ENCODE measurements at regions not wholly inside any gene's neighbourhood (a gene's known extent, or its start where the extent isn't known, plus 50 kb on each side); places are given as distances from the start of the nearest gene placed in this dataset.
"Not testable (repeated sequence)": the region's sequence is repeated elsewhere in the genome, so short reads cannot be mapped to it uniquely, and the experiment has no call there.

DNA sequence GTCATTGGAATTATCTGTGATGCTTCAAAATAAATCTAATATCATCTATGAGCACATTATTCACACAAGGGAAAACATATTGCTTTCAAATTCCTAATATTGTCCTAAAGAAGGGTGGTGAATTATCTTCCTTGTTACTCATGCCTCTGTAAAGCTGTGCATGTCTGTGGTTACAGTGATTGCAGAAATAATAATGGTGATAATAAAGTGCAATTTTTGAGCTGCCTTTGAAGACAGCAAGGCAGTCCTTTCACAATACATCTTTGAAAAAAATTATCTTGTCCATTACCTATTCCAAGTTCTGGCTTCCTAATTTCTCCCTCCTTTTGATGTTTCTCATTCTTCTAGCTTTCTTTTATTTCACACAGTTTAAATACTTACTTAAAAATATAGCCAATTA lies 442.1 kb upstream of the EYS start:
- no peak for DNase-seq (ENCODE audit: low read depth)

DNA sequence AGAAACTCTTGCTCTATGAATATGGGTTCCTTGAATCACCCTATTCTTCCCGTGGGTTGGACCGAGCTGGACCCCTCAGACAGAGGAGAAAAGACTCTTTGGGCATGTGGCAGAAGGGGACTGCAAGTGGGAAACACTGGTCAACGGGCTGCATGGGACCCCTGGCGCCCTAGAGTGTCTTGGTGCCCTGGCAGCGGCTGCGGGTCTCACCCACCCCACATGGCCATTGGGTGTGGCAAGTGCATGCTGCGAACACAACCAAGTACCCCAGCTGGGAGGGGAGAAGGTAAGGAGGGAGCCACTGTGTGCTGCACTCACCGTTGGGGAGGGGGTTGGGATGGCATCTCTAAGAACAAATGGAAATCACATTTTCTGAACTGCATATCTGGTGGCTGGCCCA lies 438.8 kb upstream of the EYS start:
- DNase-seq (ENCODE audit: low read depth) = no peak

DNA sequence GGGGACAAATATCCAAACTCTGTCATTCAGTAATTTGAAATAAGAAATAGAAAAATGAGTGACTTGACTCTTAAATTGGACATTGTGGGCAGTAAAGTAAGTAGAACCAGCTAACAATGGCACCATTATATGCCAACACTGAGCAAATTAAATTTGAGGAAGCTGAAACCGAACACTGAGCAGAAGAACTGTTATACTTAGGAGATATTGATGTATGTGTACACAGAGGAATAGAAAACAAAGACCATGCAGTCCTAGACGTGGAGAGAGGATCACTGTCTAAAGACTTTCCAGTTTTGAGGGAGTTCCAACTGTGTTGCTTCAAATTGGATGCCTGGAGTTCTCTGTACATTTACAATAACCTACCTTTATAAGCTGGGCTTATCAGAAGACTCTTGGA lies 427.0 kb upstream of the EYS start:
- DNase-seq (ENCODE audit: low read depth) = no peak

DNA sequence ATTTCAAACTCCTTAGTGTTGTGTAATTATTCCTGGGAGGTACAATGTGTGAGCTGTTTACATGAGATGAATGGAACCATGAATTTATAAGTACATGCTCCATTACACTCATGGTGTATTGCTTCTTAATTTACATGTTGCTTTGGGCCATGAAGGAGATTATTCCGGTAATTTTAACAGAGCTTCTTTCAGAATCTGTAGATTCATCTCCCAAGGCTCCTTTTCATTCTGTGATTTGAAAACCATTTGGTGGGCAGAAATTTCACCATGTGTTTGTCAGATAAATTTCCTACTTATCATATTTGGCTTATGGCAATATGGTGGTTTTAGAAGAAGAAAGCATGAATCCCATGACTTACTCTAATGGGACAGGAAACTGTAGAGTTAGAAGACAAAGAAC lies 421.6 kb upstream of the EYS start:
- DNase-seq (ENCODE audit: low read depth) = no peak

DNA sequence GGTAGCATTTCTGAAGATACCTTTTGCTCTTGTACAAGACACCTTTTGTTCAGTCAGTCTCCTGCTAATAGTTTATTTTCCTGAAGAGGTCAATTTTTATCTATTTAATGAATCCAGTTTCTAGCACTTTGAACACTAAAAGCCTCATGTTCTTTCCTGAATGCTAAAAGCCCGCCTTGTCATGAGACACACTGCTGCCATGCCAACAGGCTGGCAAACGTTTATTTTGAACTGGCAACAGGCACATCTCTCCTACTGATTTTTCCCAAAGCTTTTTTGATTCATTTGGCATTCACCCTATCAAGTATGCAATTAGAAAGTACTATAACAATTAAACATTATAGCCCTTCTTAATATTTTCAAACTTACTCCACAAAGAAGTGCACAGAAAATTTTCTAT lies 421.2 kb upstream of the EYS start:
- no peak for DNase-seq (ENCODE audit: low read depth)

DNA sequence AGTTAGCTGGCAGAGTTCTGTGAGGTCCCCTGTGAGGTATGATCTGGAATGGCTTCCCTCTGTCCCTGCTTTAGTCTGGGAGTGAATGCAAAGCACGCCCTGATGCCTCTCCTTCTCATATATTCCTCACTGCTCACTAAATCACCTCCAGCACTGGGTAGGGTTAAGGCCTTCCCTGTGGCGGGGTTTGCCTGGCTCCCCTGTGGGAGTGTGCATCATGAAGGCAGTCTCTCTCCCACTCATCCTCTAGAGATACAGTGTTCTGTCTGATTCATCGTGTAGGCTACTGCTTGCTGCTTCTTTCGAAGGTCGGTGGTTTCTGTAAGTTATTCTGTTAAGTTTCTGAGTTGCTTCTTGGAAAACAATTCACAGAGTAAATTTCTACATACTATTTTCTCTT lies 420.0 kb upstream of the EYS start:
- DNase-seq (ENCODE audit: low read depth) = no peak

DNA sequence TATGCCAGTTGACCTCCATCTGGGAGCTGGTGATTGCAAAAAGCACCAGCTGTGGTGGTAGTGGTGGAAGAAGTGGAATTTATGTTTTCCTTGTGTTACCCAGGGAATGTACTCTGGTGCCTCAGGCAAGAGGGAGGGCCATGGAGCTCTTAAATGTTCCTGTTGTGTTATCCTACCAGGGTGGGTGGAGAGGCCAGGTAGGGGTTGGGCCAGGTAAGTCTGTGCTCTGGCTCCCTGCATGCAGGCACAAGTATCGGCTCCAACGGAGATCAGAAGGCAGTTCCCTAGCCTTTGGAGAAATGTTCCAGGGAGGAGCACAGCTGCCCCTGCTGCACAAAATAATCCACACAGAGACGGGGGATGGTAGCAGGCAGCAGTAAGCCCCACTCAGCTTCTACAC lies 419.3 kb upstream of the EYS start:
- DNase-seq (ENCODE audit: low read depth) = no peak

DNA sequence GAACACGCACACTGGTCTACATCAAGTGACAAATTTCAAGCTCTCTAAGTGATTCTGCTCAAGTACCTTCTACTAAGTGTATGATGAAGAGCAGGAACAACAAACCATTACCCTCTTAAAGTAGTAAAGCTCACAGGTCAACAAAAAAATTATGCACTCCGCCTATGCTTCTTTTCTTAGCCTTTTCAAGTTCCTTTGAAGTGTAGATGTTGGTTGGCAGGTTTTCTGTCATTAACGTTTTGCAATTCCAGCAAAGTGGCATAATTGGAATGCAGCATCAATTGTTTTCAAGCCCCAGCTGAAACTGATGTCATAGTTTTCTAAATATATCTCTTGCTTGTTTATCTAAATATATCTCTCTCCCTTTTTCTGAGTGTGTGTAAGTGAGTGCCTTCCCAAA lies 396.9 kb upstream of the EYS start:
- DNase-seq (ENCODE audit: low read depth) = no peak

DNA sequence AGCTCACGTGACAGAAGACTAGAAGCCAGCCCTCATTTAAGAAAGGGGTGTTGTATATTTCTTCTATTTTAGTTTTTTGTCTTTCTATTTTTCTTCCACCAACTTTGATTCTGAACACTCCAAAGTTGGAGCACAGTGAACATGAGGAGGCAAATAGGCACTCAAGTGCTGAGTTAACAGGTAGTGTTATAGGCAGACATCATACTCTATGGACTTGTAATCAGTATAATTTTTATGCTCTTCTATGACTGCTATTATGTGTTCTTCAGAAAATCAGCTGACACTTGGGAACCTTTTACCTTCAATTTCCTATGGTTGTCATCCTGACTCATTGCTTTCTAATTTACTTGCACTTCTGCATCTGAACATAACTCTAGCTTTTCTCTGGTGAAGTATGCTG lies 396.3 kb upstream of the EYS start:
- DNase-seq (ENCODE audit: low read depth) = no peak

DNA sequence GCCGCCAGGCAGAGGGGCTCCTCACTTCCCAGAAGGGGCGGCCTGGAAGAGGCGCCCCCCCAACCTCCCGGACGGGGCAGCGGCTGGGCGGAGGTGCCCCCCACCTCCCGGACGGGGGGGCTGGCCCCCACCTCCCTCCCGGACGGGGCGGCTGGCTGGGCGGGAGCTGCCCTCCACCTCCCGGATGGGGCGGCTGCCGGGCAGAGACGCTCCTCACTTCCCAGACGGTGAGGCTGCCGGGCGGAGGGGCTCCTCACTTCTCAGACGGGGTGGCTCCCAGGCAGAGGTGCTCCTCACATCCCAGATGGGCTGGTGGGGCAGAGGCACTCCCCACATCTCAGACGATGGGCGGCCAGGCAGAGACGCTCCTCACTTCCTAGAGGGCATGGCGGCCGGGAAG lies 389.7 kb upstream of the EYS start:
- DNase-seq (ENCODE audit: low read depth) = no peak

DNA sequence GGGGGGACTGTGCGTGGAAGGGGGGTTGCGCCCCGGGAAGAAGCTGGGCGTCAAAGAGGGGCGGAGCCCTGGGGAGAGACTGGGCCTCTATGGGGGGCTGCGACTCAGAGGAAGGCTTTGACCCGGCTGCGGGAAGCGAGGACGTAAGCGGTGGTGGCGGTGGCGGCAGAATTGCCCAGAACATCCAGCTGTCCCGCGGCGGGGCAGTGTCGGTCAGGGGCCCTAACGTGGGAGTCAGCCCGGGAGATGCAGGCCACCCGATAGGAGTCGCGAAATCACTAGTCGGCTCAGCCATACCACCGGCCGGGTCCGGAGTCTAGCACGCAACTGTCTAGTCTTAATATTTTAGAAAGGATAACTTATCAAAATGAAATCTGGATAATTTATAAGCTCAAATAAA lies 387.6 kb upstream of the EYS start:
- DNase-seq (ENCODE audit: low read depth) = no peak

DNA sequence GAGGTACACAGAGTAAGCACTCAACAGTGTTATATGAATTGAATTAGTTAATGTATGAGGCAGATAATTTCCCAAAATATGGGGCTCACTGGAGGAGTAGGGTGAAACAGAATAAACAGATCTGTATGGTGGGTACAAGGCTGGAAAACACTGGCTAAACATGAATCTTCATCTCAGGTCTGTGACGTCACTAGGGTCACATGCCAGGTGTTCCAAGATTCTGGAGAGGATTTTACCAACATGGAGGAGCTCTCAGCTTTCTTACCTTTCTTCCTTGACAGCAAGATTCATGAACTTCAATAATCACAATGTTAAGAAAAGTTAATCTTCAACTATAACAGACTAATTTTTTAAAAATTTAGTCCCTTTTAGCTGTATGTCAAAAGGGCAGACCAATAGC lies 385.3 kb upstream of the EYS start:
- DNase-seq (ENCODE audit: low read depth) = not testable (repeated sequence)

DNA sequence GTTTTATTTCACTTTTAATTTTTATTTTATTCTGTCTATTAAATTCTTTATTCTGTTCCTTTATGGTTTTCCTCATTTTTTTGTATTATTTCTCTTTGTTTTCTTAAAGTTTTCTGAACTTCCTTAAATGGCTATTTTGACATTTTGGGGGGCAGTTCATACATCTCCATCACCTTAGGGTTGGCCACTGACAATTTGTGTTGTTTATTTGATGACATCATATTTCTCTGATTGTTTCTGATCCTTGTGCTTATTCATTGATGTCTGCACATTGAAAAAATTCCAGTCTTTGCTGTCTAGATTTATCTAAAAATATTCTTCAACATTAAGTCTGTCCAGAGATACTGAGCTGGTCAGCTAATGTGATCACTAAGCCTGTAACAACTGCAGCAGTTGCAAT lies 379.5 kb upstream of the EYS start:
- DNase-seq (ENCODE audit: low read depth) = no peak

DNA sequence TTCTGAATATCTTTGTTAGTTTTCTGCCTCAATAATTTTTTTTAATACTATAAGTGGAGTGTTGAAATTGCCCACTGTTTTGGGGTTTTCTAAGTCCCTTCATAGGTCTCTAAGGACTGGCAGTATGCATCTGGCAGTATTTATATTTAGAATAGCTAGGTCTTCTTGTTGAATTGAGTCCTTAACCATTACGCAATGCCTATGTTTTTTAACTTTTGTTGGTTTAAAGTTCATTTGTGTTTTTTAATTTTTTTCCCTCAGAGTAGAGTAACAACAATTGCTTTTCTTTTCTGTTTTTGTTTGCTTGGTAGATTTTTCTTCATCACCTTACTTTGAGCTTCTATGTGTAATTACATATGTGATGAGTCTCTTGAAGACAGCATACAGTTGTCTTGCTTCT lies 375.9 kb upstream of the EYS start:
- no peak for DNase-seq (ENCODE audit: low read depth)

DNA sequence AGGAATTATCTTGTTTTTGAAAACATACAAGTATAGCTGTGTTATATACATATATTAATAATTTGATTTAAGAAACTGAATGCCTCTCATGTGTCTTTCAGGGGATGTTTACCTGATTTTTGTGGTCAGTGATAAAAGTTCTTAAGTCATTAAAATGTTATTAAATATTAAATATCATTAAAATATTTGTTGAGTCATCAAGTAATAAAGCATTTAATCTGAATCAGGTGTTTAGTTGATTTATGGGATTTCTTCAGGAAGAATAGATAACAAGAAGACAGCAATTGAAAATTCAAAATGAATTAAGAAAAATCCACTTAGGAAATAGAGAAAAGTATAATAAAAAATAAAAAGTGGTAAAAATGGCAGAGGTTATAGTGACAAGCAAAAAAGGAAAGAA lies 361.9 kb upstream of the EYS start:
- DNase-seq (ENCODE audit: low read depth) = no peak

DNA sequence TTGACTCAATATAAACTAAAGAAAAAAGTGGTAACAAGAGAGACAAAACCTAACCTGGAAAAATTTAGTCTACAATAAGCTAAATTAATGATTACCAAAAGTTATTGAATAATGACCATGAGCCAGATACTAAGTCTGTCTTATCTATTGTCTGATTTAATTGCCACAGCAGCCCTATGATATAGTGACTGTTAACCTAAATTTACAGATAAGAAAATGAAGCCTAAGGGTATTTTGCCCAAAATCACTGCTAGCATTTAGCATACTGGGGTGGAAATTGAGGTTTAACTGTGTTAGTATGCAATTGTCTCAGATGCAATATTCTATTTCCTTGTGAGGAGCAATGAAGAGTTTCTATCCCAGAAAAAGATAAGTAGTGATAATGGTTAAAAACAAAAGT lies 361.0 kb upstream of the EYS start:
- DNase-seq (ENCODE audit: low read depth) = no peak

DNA sequence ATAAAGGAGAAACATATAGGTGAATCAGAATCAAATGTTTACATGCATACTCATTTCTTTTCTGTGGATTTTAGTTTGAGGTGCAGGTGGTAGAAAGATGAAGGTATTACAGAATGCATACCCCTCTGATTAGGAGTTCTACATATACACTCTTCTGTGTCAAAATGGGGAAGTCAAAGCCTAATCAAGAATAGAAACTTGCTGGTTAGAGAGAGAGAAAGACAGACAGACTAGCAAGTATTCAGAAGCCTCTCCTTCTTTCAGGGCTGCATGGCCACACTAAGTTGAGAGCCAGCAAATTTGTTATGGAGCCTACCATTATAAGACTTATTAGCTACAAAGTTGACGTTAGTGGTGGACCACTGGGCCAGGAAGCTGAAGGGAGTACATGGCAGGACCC lies 358.3 kb upstream of the EYS start:
- DNase-seq (ENCODE audit: low read depth) = no peak

DNA sequence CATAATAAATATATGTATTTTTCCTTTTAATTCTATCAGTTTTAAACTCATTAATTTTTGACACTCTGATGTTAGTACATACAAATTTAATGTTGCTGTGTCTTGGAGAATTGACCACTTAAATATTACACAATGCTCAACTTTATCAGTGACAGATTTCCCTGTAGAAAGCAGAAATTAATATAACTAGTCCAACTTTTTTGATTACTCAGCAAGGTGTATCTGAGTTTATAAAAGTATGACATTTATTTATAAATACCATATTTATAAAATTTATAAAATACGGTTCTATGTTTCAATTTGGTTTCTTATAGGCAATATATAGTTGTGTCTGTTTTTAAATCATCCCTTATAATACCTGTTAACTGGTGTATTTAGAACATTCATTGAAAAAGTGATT lies 350.0 kb upstream of the EYS start:
- no peak for DNase-seq (ENCODE audit: low read depth)

DNA sequence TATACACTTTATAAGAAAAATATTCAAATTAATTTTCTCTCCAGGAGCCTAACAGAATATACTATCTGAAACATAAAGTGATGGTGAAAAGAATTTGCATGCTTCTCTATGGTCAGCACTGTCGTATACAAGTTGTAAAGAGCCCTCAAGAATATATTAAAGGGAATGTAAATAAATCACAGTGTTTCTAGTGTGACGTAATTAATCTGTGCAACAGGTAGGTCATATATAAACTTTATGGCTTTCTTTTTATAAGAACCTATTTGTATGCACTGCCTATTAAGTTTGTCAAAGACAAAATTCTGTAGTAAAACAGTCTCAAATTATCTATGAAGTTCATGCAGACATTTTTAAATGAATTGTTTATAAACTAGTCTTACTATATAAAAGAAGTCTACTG lies 347.9 kb upstream of the EYS start:
- no peak for DNase-seq (ENCODE audit: low read depth)

DNA sequence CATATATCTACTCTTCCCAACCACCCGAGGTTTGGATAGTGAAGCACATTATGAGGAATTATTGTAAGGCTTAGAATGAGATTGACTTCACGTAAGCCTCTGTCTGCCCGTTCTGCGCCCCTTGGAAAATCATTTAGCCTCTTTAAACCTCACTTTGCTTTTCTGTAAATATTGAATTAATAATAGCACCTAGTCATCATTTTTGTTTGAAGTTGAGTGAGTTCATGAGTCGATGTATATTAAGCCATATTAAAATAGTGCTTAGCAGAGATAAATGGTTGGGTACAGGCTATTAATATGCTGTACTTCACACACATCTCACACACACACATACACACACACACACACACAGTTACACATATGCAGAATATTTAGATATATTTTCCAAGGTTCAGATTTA lies 344.8 kb upstream of the EYS start:
- no peak for DNase-seq (ENCODE audit: low read depth)

DNA sequence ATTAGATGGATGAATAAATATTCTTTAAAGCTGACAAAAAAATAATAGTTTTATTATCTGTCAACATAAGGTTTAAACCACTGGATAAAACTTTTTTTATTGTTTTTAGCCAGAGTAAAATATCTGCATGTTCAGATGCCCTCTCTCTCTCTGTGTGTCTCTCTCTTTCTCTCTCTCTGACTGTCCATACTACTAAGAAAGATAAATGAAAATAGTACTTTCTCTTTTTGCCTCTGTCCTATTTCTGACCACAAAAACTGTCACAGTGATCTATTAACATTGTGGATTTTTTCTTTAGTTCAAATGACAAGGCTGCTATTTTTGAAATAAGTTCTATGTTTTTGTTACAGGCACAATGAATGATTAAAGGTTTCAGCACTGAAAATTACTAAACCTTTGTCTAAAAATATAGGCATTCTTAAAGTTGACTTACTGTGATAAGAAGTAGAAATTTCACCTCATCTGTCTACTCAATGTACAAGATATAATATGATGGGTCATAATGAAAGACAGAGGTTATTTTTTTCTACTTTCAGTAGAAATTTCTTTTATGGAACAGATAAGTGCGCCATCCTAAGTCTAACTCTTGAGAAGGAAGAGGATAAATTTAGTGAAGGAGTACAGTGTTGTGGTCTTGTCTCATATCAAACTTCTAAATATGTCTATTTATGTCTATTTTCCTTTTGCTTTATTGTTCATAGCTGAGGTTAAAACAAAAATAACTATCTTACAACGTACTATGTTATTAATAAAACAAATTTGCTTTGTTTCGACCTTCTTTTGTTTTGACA lies 341.9 kb upstream of the EYS start:
- DNase-seq (ENCODE audit: low read depth) = no peak

DNA sequence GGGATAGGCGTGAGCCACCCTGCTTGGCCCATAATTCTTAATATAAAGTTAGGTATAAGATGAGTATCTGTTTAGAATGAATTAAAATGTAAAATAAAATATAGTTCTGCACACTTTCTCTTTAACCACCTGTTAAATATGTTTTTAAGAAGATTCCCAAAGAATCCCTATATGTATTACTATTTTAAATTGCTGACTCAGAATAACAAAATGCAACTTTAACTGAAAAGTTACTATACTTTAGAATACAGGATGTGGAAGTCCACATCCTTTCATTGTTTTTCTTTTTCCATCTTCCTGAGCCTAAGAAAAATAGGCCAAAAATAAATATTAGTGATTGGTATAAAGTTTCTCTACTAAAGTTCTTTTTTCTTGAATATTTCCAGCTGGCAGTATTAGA lies 325.6 kb upstream of the EYS start:
- DNase-seq (ENCODE audit: low read depth) = no peak

DNA sequence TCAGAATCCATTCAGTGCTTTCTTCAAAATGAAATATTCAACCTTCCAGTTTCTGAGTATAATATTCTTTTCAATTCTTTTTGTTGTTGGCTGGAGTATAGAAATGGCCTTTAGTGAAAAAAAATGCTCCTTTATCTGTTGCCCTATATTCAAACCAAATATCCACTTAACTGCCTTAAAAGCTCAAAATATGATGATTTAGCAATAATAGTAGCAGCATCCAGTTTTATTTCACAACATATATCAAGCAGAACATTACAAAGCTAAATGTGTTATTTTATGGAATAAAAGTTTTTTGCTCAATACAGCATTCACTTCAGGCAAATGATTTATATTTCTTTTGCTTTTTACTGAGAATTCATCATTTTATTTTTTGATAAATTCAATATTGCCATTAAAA lies 322.4 kb upstream of the EYS start:
- no peak for DNase-seq (ENCODE audit: low read depth)

DNA sequence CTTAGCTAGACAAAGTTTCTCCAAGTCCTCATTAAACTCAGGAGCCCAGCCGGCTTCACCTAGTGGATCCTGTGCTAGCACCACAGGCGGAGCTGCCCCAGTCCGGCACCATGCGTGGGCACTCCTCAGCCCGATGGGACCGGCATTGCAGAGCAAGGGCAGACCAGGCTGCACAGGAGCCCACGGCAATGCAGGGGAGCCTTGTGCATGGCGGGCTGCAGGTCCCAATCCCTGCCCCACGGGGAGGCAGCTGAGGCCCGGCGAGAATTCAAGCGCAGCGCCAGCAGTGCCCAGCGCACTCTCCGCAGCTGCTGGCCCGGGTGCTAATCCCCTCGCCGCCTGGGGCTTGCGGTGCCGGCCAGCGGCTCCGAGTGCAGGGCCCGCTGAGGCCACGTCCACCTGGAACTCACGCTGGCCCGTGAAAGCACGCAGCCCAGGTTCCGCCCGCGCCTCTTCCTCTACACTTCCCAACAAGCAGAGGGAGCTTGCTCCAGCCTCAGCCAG lies 292.3 kb upstream of the EYS start:
- DNase-seq (ENCODE audit: low read depth) = no peak

DNA sequence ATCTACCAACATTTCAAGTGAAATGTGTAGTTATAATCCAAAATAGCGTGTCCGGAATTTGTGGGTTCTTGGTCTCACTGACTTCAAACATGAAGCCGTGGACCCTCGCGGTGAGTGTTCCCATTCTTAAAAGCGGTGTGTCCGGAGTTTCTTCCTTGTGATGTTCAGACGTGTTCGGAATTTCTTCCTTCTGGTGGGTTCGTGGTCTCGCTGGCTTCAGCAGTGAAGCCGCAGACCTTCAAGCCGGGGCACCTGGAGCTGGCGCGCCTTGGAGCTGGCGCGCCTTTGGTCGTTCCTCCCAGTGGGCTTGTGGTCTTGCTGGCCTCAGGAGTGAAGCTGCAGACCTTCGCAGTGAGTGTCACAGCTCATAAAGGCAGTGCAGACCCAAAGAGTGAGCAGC lies 291.5 kb upstream of the EYS start:
- no peak for DNase-seq (ENCODE audit: low read depth)

Measured in fibroblast of the conjunctiva (primary cell).